ENCODE measurements at regions not wholly inside any gene's neighbourhood (a gene's known extent, or its start where the extent isn't known, plus 50 kb on each side); places are given as distances from the start of the nearest gene placed in this dataset.

DNA sequence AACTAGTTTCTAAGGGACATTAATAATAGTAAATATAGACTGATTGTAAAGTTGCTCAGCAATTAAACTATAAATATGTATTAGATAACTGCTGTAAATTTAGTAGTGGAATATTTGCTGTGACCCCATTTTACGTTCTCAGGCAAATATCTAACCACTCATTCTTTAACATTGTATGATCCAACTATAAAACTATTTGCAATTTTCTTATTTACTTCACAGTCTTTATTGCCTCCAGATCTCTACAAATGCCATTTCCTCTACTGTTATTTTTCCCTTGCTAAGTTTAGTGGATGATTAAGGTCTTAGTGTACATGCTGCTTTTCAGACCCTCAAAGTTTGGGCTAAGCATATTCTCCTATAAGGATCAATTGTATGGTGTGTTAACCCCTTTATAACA, 526.2 kb upstream of the ST8SIA4 start:
- H4K20me1 ChIP-seq (replicated peaks; ENCODE audit: control insufficient read depth, extremely low read depth, insufficient read depth, low read length), result no peaks in the 10 kb centered on the region
- CTCF ChIA-PET, result no interaction called here
- no peak for DNase-seq (ENCODE audit: low read depth, low spot score)
- dilution Hi-C loops (cut with MboI; ENCODE audit: extremely low pct_ligation_motif_present, low sequenced_read_pairs) (no loop called here), intact Hi-C loops (cut with micrococcal nuclease) (no loop called here)
- H3K79me2 ChIP-seq (ENCODE audit: control insufficient read depth, insufficient read depth, low read length), result no peaks in the 10 kb centered on the region
- no peak for FAIRE-seq
- no peaks in the 10 kb centered on the region for H3K9me1 ChIP-seq (replicated peaks; ENCODE audit: control insufficient read depth, extremely low read depth, insufficient read depth, low read length)
- H2AFZ ChIP-seq (ENCODE audit: low read depth, low read length), result no peak overlapping the region
- H3K36me3 ChIP-seq (ENCODE audit: control insufficient read depth in 2 of 2, extremely low read depth in 1 of 2, insufficient read depth in 2 of 2, low read length in 2 of 2), result no peaks in the 10 kb centered on the region
- no peaks in the 10 kb centered on the region for H3K9me3 ChIP-seq (replicated peaks; ENCODE audit: control insufficient read depth, insufficient read depth, low read length)
- H3K4me1 ChIP-seq (ENCODE audit: control insufficient read depth, extremely low read depth, insufficient read depth, low read length), result no peaks in the 10 kb centered on the region
- BruUV-seq (replicated peaks), result no TSS peak
- H3K4me2 ChIP-seq (ENCODE audit: insufficient read depth, low read length), result no peak overlapping the region
- POLR2A ChIA-PET, result no interaction called here
- no peaks in the 10 kb centered on the region for H3K27me3 ChIP-seq (ENCODE audit: control insufficient read depth in 2 of 2, insufficient read depth in 2 of 2, low read length in 2 of 2)
- TF ChIP-seq GATA2 (IDR thresholded peaks at IDR 0.05; ENCODE audit: insufficient read depth, insufficient read length, low read depth, low read length) (no peak), MYC (IDR thresholded peaks at IDR 0.05; ENCODE audit: low read depth, low read length) (no peak), POLR2A (IDR thresholded peaks at IDR 0.05; ENCODE audit: low read depth, low read length) (no peak), POLR2AphosphoS5 (IDR thresholded peaks at IDR 0.05; ENCODE audit: insufficient read depth, low read depth, low read length) (no peak), FOS (IDR thresholded peaks at IDR 0.05; ENCODE audit: borderline replicate concordance, insufficient read depth, low read length) (no peak), EZH2 (IDR thresholded peaks at IDR 0.05; ENCODE audit: borderline replicate concordance, low read depth, low read length, severe bottlenecking) (no peak), JUN (IDR thresholded peaks at IDR 0.05; ENCODE audit: borderline replicate concordance, insufficient read depth, insufficient read length, low read depth) (no peak)
- TF ChIP-seq, protein P1, sequence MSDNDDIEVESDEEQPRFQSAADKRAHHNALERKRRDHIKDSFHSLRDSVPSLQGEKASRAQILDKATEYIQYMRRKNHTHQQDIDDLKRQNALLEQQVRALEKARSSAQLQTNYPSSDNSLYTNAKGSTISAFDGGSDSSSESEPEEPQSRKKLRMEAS (IDR thresholded peaks at IDR 0.05; ENCODE audit: insufficient read depth, insufficient read length), result no peak
- TF ChIP-seq, protein P2, sequence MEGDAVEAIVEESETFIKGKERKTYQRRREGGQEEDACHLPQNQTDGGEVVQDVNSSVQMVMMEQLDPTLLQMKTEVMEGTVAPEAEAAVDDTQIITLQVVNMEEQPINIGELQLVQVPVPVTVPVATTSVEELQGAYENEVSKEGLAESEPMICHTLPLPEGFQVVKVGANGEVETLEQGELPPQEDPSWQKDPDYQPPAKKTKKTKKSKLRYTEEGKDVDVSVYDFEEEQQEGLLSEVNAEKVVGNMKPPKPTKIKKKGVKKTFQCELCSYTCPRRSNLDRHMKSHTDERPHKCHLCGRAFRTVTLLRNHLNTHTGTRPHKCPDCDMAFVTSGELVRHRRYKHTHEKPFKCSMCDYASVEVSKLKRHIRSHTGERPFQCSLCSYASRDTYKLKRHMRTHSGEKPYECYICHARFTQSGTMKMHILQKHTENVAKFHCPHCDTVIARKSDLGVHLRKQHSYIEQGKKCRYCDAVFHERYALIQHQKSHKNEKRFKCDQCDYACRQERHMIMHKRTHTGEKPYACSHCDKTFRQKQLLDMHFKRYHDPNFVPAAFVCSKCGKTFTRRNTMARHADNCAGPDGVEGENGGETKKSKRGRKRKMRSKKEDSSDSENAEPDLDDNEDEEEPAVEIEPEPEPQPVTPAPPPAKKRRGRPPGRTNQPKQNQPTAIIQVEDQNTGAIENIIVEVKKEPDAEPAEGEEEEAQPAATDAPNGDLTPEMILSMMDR (IDR thresholded peaks at IDR 0.05; ENCODE audit: extremely low read depth in 1 of 2, insufficient read depth in 1 of 2, low read depth in 1 of 2, low read length in 2 of 2), result no peak
- H3K4me3 ChIP-seq (replicated peaks in 1 of 3; ENCODE audit: insufficient read depth in 1 of 3, low read depth in 1 of 3, low read length in 3 of 3), result no peak overlapping the region
- no peak overlapping the region for H3K27ac ChIP-seq (ENCODE audit: insufficient read depth, low read depth, low read length)
- no peak overlapping the region for H3K9ac ChIP-seq (replicated peaks; ENCODE audit: extremely low read depth, insufficient read depth, low read length)
